Prostate gland (tissue), 2 donors: ENCODE measurements at regions not wholly inside any gene's neighbourhood (a gene's known extent, or its start where the extent isn't known, plus 50 kb on each side); places are given as distances from the start of the nearest gene placed in this dataset.

Experiments
- DNase-seq: peaks from one replicate; pipeline ENCODE4 v3.0.0-alpha.2; 2019; ENCODE audit warnings: low spot score
- H3K27ac ChIP-seq, 2 donors: fragments of 200-600 bp; sonication (generic); 2 replicates each; pipeline ENCODE4 v1.5.1; 2017 to 2019
- H3K27me3 ChIP-seq: fragments of 200-600 bp; sonication (generic); replicated peaks from 2 replicates; pipeline ENCODE4 v1.5.1; 2019; ENCODE audit not compliant: insufficient read depth
- H3K36me3 ChIP-seq, 2 donors: fragments of 200-600 bp; sonication (generic); 1 replicate in 1 of 2; 2 replicates in 1 of 2; pipeline versions ENCODE4 v1.5.1 to v1.8.1; 2017 to 2019
- H3K4me1 ChIP-seq: fragments of 200-600 bp; sonication (generic); replicated peaks from 2 replicates; pipeline ENCODE4 v1.5.1; 2019
- H3K4me3 ChIP-seq, 2 donors: fragments of 200-600 bp; sonication (generic); 2 replicates each; pipeline ENCODE4 v1.5.1; 2017 to 2019
- H3K9me3 ChIP-seq: fragments of 200-600 bp; sonication (generic); 2 replicates; pipeline ENCODE4 v1.5.1; 2017
- POLR2A ChIP-seq: fragments of 450-650 bp; IDR thresholded peaks from one replicate; pipeline ENCODE4 v1.6.1; 2016; ENCODE audit warnings: antibody characterized with exemption, mild to moderate bottlenecking
- POLR2AphosphoS5 ChIP-seq: sonication (generic); formaldehyde crosslinking; IDR thresholded peaks from one replicate; pipeline ENCODE4 v1.6.1; 2017; ENCODE audit warnings: antibody characterized with exemption
- WGBS: methylation state at CpG from one replicate; pipeline ENCODE4 v1.1.5; 2018; 5-methylcytosine and 5-hydroxymethylcytosine counted together
- intact Hi-C: fragments of 100-400 bp; cut with DNase I; formaldehyde crosslinking; loops from one replicate; pipeline ENCODE4 v1.14.2; 2022
- TF ChIP-seq, protein P1 (sequence below), 4 experiments: fragments of 200-600 bp in 2 of 4; fragments of 450-650 bp in 2 of 4; sonication (generic) in 2 of 4; IDR thresholded peaks; 1 replicate in 3 of 4; 2 replicates in 1 of 4; pipeline ENCODE4 v1.5.1; 2016 to 2019; ENCODE audit warnings: antibody characterized with exemption in 4 of 4, mild to moderate bottlenecking in 2 of 4, moderate library complexity in 2 of 4

DNA sequence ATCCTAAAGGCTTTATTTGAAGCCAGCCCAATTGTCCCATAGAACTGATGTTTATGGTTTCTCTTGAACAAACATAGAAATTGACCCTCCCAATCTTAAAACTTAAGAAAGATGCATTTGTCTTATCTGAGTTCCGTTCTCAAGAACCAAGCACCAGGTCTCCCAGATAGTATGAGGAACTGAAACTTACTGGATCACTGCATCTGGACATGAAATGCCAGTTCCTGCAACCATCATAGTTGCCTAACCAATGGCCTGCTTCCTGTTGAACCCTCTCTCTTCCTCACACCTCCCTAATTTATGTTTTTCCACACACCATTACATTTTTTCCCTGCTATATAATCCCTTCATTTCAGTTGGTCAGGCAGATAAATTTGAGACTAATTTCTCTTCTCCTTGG lies 478.9 kb downstream of the HTR1A start:
- no peak for DNase-seq
- H3K27me3 ChIP-seq = no peaks in the 10 kb centered on the region
- WGBS = 74% methylated on average over 1 of the region's 1 CpG
- no peaks in the 10 kb centered on the region for H3K4me1 ChIP-seq
- no peak overlapping the region for H3K4me3 ChIP-seq
- H3K36me3 ChIP-seq = no peaks in the 10 kb centered on the region
- no peak overlapping the region for H3K27ac ChIP-seq
- H3K9me3 ChIP-seq = no peaks in the 10 kb centered on the region
- TF ChIP-seq, protein P1, sequence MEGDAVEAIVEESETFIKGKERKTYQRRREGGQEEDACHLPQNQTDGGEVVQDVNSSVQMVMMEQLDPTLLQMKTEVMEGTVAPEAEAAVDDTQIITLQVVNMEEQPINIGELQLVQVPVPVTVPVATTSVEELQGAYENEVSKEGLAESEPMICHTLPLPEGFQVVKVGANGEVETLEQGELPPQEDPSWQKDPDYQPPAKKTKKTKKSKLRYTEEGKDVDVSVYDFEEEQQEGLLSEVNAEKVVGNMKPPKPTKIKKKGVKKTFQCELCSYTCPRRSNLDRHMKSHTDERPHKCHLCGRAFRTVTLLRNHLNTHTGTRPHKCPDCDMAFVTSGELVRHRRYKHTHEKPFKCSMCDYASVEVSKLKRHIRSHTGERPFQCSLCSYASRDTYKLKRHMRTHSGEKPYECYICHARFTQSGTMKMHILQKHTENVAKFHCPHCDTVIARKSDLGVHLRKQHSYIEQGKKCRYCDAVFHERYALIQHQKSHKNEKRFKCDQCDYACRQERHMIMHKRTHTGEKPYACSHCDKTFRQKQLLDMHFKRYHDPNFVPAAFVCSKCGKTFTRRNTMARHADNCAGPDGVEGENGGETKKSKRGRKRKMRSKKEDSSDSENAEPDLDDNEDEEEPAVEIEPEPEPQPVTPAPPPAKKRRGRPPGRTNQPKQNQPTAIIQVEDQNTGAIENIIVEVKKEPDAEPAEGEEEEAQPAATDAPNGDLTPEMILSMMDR (IDR thresholded peaks at IDR 0.05) = no peak
- TF ChIP-seq POLR2A (no peak), POLR2AphosphoS5 (no peak)
- intact Hi-C loops = no loop called here

DNA sequence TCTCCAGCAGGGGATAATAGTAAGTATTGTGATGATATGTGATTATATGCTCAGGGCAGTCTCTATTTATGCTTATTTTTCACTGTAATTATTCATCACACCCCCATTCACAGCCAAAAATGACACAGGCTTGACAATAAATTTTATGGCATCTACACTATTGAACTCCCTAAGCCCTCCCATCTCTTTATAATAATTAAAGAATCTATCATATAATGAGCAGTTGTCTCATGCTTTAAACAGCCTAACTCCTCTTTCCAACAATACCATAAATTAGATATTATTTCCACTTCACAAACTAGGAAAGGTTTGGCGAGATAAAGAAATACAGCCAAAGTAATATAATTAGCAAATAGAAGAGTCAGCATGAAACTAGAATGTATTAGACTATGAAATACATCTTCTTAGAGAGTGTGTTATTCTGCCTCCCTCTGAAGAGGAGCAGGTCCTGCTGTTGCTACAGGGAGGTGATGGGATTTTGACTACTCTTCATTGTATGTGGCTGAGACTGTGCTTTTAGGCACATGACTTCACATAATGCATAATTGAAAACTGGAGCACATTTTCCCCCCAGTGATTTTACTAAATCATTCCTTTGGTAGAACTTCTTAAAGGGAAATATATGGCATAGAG lies 488.8 kb downstream of the HTR1A start:
- DNase-seq = no peak
- WGBS = 61% methylated on average over 1 of the region's 1 CpG
- H3K27me3 ChIP-seq = no peaks in the 10 kb centered on the region
- H3K4me1 ChIP-seq = no peaks in the 10 kb centered on the region
- H3K9me3 ChIP-seq = no peaks in the 10 kb centered on the region
- H3K36me3 ChIP-seq = no peaks in the 10 kb centered on the region
- intact Hi-C loops = no loop called here
- H3K4me3 ChIP-seq = no peak overlapping the region
- no peak for TF ChIP-seq POLR2A
- H3K27ac ChIP-seq = no peak overlapping the region

DNA sequence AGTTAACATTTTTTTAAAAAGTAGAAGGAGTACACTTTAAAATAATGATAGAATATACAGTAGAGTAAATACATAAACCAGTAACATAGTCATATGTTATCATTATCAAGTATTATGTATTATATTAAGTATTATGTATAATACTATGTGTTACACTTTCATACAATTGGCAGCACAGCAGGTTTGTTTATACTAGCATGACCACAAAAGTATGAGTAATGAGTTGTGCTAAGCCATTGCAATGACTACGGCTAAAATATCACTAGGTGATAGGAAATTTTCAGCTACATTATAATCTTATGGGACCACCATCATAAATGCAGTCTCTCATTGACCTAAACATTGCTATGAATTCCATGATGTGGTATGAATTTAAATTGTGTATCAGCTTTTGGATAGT lies 506.0 kb downstream of the HTR1A start:
- Histone ChIP-seq H3K9me3 (no peaks in the 10 kb centered on the region), H3K27me3 (no peaks in the 10 kb centered on the region), H3K4me1 (no peaks in the 10 kb centered on the region), H3K27ac (no peak overlapping the region), H3K36me3 (no peaks in the 10 kb centered on the region), H3K4me3 (no peak overlapping the region)
- WGBS = 91% methylated on average over 1 of the region's 1 CpG
- no peak for TF ChIP-seq POLR2A
- TF ChIP-seq, protein P1 (IDR thresholded peaks at IDR 0.05) = no peak
- intact Hi-C loops = no loop called here
- DNase-seq = no peak

DNA sequence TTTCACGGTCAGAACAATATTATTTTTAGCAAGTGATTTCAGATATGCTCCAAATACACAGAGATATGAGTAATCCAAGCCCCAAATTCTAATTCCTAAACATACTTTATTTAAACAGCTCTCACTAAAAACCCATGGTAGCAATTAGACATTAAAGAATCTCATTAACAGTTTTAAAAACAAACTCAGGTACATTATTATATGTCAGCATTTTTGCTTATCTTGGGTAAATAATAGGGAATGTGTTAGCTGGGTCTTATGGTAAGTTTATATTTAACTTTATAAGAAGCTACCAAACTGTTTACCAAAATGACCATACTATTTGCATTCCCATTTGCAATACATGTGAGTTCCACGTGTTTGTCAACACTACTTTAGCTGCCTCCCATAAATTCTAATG lies 511.1 kb downstream of the HTR1A start:
- Histone ChIP-seq H3K9me3 (no peaks in the 10 kb centered on the region), H3K27ac (no peak overlapping the region), H3K36me3 (no peaks in the 10 kb centered on the region), H3K4me1 (no peaks in the 10 kb centered on the region), H3K4me3 (no peak overlapping the region), H3K27me3 (no peaks in the 10 kb centered on the region)
- TF ChIP-seq POLR2AphosphoS5 (no peak), POLR2A (no peak)
- WGBS = 62% methylated on average over 2 of the region's 2 CpGs
- DNase-seq = no peak
- intact Hi-C loops = no loop called here

DNA sequence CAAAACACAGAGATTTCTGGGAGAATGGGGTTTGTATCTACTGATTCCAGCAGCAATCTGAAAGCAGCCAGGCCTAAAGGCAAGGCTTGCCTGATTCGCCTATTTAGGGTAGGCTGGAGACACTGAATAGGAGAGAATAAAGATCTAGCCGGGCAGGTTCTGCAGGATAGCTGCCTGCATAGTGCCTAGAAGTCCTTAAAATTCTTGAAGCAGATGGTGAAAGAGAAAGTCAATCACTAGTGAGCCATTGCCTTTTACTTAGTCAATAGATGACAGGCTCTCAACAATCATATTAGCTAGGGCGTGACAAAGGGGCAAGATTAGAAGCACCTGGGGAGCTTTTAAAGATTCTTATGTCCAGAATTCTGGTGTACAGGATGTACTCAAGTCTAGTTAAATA lies 522.7 kb downstream of the HTR1A start:
- TF ChIP-seq, protein P1 (IDR thresholded peaks at IDR 0.05) = no peak
- TF ChIP-seq POLR2A = no peak
- no peak for TF ChIP-seq POLR2AphosphoS5
- no peak for DNase-seq
- WGBS = 48% methylated on average over 3 of the region's 3 CpGs
- Histone ChIP-seq H3K4me3 (no peak overlapping the region), H3K4me1 (no peaks in the 10 kb centered on the region), H3K36me3 (no peaks in the 10 kb centered on the region), H3K9me3 (no peaks in the 10 kb centered on the region), H3K27ac (no peak overlapping the region), H3K27me3 (no peaks in the 10 kb centered on the region)
- intact Hi-C loops = no loop called here

DNA sequence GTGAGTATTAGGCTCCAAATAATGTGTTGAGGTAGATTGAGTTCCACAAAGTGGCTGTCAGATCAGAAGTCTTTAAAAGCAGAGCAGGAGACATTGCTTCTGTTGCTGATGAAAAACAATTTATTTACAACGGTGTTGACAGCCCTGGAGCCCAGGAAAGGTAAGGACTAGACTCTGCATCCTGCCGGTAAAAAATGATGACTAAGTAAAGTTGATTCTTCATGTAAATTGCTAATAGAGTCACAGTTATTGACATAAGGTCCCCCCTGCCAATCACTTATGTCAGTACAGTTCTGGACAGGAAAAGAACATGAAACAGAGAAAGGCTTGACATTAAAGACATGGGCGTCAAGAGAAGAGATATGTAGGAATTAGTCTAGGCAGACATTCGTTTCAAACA lies 552.5 kb downstream of the HTR1A start:
- TF ChIP-seq, protein P1 (IDR thresholded peaks at IDR 0.05) = no peak
- TF ChIP-seq POLR2AphosphoS5 = no peak
- no peak for TF ChIP-seq POLR2A
- Histone ChIP-seq H3K4me1 (no peaks in the 10 kb centered on the region), H3K27me3 (no peaks in the 10 kb centered on the region), H3K9me3 (no peaks in the 10 kb centered on the region), H3K4me3 (no peak overlapping the region), H3K27ac (no peak overlapping the region), H3K36me3 (no peaks in the 10 kb centered on the region)
- WGBS = 77% methylated on average over 4 of the region's 4 CpGs
- intact Hi-C loops = no loop called here
- no peak for DNase-seq
